ENCODE measurements at regions not wholly inside any gene's neighbourhood (a gene's known extent, or its start where the extent isn't known, plus 50 kb on each side); places are given as distances from the start of the nearest gene placed in this dataset.
A peak's percentile ranks its signal among the peaks of the same experiment; 100 is the strongest.
"Not testable (repeated sequence)": the region's sequence is repeated elsewhere in the genome, so short reads cannot be mapped to it uniquely, and the experiment has no call there.

GRCh38 chr13:23965346-23965745, 68.0 kb upstream of the C1QTNF9B start:
- TF ChIP-seq, protein P1, sequence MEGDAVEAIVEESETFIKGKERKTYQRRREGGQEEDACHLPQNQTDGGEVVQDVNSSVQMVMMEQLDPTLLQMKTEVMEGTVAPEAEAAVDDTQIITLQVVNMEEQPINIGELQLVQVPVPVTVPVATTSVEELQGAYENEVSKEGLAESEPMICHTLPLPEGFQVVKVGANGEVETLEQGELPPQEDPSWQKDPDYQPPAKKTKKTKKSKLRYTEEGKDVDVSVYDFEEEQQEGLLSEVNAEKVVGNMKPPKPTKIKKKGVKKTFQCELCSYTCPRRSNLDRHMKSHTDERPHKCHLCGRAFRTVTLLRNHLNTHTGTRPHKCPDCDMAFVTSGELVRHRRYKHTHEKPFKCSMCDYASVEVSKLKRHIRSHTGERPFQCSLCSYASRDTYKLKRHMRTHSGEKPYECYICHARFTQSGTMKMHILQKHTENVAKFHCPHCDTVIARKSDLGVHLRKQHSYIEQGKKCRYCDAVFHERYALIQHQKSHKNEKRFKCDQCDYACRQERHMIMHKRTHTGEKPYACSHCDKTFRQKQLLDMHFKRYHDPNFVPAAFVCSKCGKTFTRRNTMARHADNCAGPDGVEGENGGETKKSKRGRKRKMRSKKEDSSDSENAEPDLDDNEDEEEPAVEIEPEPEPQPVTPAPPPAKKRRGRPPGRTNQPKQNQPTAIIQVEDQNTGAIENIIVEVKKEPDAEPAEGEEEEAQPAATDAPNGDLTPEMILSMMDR (conservative IDR thresholded peaks at IDR 0.05; ENCODE audit: low read depth, low read length): no peak
- peak; percentile 23 for DNase-seq (ENCODE audit: low read depth)
- H3K4me3 ChIP-seq (ENCODE audit: low read depth, low read length): no peak overlapping the region

GRCh38 chr13:23966221-23966690, 69.0 kb upstream of the C1QTNF9B start:
- TF ChIP-seq, protein P1 (conservative IDR thresholded peaks at IDR 0.05; ENCODE audit: low read depth, low read length): no peak
- H3K4me3 ChIP-seq (ENCODE audit: low read depth, low read length): no peak overlapping the region
- no peak for DNase-seq (ENCODE audit: low read depth)

DNA sequence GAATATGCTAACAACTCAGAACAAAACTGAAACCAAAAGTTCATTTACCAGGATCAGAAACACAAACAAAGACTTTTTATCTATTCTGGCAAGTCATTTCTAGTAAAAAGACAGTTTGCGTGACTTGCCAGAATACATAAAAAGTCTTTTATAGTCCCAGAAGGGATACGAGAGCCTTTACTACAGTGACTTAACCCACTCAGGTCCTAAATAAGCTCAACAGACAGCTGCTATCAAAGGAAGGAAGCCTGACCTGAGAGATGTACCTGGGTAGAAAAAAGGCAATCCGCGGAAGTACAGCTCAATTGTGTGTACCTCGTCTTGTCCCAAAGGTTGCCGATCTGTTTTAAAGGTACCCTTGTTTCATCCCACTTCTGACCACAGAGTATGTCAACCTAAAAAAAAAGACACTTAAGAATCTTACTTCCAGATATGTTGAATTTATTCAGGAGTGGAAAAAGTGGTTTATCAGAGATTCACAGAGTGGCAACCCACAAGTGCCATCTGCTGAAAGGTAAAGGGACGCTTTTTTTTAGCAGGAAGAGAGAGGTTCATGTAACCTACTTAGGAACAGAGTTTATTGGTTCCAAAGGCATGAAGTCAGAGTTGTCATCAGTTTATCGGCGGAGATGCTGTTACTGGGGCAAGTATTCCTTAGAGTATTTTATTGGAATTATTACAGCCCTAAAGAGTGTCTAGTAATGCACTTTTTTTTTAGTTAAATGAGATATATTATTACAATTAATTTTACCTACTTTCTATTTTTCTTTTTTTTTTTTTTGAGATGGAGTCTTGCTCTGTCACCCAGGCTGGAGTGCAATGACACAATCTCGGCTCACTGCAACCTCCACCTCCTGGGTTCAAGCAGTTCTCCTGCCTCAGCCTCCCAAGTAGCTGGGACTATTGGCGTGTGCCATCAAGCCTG, 69.7 kb upstream of the C1QTNF9B start:
- DNase-seq (ENCODE audit: low read depth): peak; percentile 41
- TF ChIP-seq, protein P1 (conservative IDR thresholded peaks at IDR 0.05; ENCODE audit: low read depth, low read length): no peak
- H3K4me3 ChIP-seq (ENCODE audit: low read depth, low read length): no peak overlapping the region

DNA sequence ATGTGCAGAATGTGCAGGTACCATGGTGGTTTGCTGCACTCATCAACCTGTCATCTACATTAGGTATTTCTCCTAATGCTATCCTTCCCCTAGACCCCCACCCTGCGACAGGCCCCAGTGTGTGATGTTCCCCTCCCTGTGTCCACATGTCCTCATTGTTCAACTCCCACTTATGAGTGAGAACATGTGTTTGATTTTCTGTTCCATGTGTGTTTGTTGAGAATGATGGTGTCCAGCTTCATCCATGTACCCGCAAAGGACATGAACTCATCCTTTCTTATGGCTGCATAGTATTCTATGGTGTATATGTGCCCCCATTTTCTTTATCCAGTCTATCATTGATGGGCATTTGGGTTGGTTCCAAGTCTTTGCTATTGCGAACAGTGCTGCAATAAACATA, 70.5 kb upstream of the C1QTNF9B start:
- DNase-seq (ENCODE audit: low read depth); H3K4me3 ChIP-seq (ENCODE audit: low read depth, low read length): not testable (repeated sequence)

DNA sequence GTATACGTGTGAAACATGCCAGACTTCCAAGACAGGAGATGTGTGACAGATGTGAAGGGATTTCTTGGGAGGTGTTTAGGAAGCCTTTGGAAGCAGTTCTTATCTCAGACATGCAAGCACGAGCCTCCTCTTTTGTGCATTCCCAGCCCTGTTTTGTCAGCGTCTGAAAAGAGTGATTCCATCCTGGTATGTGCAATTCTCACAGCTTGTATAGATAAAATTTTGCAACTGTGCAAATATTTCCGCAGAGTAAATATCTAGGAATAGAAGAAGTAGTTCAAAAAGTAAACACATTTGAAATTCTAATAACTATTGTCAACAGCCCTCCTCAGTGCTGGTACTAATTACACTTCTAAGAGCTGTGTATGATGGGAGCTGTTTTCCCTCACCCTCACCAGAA, 72.3 kb upstream of the C1QTNF9B start:
- TF ChIP-seq, protein P1 (conservative IDR thresholded peaks at IDR 0.05; ENCODE audit: low read depth, low read length): no peak
- H3K4me3 ChIP-seq (ENCODE audit: low read depth, low read length): no peak overlapping the region
- peak; percentile 85 for DNase-seq (ENCODE audit: low read depth)

DNA sequence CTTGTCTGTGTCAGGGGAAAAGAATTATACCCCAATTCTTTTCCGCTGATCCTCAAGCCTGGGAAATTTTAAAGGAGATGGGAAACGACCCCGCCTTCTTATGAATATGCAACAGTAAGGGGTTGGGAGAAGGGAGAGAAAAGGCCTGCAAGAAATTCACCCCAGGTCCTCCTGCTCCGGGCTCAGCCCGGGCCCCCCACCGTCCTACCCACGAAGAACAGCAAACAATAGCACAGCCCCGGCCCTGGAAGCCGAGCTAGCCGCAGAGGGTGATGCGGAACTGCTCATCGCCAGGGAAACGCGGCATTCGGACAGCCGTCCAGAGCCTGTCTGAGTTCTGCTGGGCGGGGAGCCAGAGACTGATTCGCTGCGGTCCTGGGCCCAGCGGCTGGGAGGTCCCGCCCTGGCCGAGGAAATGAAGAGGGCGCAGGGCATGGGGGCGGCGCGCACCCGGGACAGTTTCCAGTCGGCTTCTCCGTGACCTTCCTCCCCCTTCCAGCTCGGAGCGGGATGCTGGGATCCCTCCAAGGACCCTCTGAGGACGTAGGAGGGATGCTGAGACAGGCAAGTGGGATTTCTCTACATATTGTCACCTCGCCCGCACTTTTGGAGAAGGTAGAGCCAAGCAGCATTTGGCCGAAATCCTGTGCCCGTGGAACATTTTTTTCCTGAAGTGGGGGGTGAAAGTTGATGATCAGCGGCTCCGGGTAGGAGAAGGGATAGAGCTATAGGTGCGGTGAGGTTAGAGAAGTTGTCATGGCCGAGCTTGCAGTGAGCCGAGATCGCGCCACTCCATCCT, 82.3 kb upstream of the C1QTNF9B start:
- peak; percentile 96 for DNase-seq (ENCODE audit: low read depth)
- H3K4me3 ChIP-seq (ENCODE audit: low read depth, low read length): peak overlapping the region; percentile 66
- TF ChIP-seq, protein P1 (conservative IDR thresholded peaks at IDR 0.05; ENCODE audit: low read depth, low read length): no peak

DNA sequence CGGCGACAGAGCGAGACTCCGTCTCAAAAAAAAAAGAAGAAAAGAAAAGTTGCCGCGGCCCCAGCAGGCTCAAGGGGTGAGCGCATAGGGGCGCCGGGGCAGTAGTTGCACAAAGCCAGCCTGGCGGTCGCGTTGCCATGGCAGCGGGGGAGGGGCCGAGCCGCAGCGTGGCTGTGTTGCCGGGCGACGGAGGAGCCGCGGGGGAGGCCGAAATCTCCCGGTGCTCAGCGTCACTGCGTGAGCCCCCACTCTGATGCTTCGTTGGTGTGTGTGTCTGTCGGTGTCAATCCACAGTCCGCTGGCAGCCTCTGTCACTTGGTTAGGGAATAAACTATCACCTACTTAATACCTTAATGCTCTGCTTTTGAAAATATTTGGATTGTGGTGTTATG, 82.9 kb upstream of the C1QTNF9B start:
- DNase-seq (ENCODE audit: low read depth): peak; percentile 91
- H3K4me3 ChIP-seq (ENCODE audit: low read depth, low read length): peak overlapping the region; percentile 66
- TF ChIP-seq, protein P1 (conservative IDR thresholded peaks at IDR 0.05; ENCODE audit: low read depth, low read length): no peak

Measured in choroid plexus epithelial cell (primary cell).